ENCODE measurements at regions not wholly inside any gene's neighbourhood (a gene's known extent, or its start where the extent isn't known, plus 50 kb on each side); places are given as distances from the start of the nearest gene placed in this dataset.

DNA sequence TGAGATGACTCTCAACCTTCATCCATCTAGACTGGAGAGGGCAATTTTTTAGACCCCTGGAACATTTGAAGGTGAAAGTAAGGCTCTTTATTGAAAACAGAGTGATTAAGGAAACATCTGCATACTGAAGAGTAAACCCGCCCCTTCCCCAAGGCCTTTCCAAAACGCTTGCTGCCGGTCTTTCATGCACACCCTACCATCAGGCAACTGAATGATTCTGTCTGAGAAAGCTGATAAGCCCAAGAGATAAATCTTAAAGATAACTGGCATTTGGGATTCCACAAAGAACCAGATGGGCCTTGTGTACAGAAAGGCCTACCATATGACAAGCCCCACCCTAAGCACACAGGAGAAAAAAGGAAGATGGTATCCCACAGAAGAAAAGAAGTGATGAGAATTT, 54.4 kb upstream of the PIK3R1 start:
- DNase-seq (ENCODE audit: low read depth in 4 of 4, low spot score in 2 of 4) = no peak

DNA sequence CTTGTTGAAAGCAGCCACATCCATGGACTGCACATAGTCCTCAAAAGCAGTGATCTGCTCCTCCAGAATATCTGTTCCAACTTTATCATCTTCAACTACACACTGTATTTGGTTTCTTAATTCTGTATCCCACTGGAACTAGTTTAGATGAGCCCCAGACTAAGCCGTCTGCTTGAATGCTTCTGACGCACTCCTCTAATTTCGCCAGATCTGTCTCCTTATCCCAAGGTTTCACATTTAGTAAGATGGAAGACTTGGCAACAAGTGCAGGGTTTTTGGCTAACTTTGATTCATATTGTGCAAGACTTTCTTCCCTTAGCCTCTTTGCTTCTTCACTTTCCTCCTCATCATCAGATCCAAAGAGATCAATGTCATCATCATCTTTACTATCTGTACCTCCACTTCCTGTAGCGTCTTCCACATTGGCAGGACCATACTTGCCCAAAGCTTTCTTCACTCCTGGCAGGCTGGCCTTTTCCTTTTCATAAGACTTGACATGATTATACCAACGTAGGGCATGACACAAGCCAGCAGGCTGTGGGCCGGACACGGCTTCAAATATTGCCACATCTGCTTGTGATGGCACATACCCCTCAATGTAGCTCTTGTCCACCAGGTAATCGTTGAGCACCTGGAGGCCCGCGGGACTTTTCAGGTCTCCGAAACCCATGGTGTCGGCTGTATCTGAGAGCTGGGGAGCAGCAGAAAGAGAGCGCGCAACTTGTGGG, 56.2 kb upstream of the PIK3R1 start:
- DNase-seq (ENCODE audit: low read depth in 4 of 4, low spot score in 2 of 4) = no peak

DNA sequence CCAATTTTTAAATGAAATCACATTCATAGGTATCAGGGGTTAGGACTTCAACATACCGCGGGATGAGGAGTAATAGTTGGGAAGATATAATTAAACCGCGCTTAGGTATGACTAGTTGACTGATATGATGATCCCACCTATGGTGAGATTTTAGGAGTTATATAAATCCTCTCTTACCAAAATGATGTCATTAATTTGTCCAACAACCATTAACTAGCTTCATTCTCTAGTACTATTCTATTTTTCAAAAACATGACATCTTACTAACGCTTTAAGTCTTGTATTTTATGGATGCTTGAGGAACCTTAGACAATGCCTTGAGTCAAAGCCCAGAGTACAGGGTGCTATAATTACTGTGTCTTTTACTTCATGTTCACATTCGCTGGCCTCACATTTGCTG, 59.6 kb upstream of the PIK3R1 start:
- DNase-seq (ENCODE audit: low read depth in 4 of 4, low spot score in 2 of 4) = no peak

DNA sequence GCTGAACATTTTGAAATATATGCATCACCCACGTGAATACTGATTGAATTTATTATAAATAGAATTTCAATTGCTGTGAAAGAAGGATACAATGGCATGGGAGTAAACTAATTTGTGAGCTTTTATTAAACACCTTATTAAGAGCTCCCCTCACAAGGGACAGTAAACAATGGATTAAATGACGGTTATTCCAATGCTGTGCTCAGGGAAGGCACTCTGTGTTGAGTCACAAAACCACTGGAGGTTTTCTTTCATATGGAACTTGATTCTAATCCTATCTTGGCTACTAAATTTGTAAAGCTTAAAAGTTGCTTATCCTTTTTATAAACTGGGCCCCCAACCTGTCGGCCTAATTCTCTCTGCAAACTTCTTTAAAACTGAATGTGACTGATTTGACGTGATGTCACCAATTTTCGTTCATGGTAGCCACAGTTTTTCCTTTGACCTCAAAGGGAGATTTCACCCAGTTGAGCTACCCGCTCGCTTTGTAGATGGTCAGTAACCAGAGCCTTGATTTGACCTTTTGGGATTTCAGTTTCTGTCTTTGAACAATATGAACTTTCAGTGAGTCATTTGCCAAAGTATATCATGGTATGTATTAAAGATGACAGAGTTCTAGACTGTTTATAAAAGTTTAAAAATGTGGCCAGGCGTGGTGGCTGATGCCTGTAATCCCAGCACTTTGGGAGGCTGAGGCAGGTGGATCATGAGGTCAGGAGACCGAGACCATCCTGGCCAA, 61.3 kb upstream of the PIK3R1 start:
- no peak for DNase-seq (ENCODE audit: low read depth in 4 of 4, low spot score in 2 of 4)

DNA sequence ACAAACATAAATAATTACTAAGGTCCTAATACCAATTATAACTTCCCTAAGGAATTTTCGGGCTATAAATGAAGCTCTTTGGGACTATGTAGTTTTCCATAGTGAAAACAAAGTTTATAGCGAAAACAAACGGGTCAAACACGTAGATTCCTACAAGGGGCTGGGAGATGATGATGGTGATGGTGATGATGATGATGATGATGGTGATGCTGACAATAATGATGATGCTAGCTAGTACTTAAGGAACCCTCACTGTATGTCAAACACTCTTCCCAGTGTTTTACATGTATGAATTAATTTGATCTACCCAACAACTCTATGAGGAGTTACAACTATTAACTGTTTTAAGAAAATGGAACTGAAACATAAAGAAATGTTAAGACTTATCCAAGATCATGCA, 63.7 kb upstream of the PIK3R1 start:
- no peak for DNase-seq (ENCODE audit: low read depth in 4 of 4, low spot score in 2 of 4)

DNA sequence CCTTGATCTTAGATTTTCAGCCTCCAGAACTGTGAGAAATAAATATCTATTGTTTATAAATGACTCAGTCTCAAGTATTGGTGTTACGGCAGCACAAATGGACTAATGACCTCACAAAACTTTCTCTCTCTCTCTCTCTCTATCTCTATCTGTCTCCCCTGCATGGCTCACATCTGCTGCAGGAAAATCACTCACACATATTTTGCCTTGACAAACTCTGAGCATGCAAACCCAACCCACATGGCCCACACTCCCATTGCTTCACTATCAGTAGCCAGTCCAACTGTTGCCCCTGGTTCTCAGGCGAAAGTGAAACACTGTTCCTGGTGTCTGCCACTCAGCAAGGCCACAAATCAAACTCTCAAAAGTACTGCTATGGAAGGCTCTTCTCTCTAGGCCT, 66.4 kb upstream of the PIK3R1 start:
- no peak for DNase-seq (ENCODE audit: low read depth in 4 of 4, low spot score in 2 of 4)

DNA sequence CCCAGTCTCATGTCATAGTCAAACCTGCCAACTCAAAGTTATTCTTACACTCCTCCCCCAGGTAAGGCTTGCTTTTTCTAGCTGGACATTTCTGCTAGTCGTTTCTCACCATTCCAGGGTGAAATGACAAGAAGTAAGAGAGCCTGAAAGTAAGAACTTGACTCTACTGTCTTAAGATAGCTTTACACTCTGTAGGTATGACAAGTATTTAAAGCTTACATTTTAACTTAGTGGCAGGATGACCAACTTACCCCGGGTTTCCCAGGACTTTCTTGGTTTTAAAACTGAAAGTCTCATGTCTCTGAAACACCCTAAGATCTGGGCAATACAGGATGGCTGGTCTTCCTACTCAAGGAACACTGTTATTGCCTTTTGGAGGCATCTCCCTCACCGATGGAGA, 67.5 kb upstream of the PIK3R1 start:
- no peak for DNase-seq (ENCODE audit: low read depth in 4 of 4, low spot score in 2 of 4)

DNA sequence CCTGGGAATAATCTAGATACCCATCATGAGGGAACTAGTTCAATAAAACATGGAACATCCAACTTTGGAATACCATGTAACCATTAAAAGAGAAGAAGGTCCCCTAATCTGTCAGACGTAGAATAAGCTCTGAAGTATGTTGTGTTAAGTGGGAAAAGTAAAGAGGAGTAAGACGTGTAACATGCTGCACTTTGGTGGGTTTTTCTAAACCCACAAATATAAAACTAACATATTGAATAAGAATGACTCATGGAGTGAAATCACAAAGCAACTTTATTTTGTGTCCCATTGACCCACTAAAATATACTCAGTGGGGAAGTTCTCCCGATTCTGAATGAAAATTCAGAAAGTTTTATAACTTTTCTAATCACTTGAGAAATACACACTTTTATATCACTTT, 67.9 kb upstream of the PIK3R1 start:
- no peak for DNase-seq (ENCODE audit: low read depth in 4 of 4, low spot score in 2 of 4)

DNA sequence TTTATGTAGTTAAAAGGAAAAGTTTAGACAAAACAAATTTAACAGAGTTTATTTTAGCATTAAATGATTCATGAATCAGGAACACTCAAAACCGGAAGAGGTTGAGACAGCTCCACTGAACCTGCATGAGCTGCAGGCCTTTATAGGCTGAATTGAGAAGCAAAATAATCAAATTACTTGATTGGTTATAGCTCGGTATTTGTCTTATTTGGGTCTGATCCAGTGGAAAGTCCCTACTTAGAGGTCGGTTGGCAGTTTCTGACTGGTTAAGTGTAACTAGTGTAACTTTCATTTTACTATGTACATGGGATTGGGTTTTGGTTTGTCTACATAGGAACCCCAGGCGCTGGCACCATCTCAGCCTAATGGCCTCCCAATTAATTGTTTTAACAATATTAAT, 74.1 kb upstream of the PIK3R1 start:
- DNase-seq (ENCODE audit: low read depth in 4 of 4, low spot score in 2 of 4) = no peak

DNA sequence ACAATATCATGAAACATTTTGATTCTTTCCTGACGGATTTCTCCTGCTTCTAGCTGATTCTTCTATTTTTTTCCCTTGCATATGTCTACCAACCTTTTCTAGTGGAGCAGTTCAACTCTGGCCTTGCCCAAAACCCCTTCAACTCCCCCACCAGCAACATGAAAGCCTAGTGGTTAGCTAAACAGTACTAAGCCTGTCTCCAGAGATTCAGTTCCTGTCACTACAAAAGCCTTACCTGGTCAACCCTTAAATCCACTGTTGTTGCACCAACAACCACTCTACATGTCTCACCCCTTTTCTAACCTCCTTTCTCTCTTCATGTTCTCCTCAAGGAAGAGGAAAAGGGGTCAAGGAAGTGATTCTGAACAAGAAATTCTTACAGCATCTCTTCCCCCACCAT, 74.8 kb upstream of the PIK3R1 start:
- DNase-seq (ENCODE audit: low read depth in 4 of 4, low spot score in 2 of 4) = no peak

DNA sequence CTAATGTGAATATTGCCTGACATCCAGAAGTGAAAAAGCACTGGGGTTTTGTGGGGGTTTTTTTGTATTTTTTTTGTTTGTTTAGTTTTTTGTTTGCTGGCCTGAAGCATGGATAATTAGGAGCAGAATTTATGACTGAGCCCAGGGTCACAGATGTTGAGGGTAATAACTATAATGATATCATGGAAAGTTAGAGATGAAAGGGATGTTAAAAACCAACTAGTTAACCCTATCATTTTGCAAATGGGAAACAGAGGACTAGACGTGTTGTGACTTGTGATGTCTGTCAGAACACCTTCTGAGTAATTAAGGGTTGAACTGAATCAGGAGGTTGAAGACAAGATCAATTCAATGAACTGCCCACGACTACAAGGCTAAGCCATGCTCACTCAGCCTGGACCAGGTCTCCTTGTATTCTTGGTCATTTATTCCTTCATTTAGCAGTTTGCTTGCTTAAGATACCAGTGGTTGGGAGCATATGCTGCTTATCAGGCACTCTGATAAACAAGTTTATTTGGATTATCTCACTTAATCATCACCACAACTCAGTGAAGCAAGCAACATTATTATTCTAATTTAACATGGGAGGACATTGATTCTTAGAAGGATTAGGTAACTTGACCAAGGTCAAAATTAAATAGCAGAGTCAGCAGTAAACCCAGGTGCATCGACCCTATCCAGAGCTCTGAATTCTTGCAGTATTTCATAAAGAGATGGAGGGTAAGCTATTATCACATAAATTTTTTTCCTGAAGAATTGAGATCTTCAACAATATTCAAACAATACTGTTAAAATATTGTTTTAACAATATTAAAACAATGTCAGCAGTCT, 75.7 kb upstream of the PIK3R1 start:
- DNase-seq (ENCODE audit: low read depth in 4 of 4, low spot score in 2 of 4) = no peak

DNA sequence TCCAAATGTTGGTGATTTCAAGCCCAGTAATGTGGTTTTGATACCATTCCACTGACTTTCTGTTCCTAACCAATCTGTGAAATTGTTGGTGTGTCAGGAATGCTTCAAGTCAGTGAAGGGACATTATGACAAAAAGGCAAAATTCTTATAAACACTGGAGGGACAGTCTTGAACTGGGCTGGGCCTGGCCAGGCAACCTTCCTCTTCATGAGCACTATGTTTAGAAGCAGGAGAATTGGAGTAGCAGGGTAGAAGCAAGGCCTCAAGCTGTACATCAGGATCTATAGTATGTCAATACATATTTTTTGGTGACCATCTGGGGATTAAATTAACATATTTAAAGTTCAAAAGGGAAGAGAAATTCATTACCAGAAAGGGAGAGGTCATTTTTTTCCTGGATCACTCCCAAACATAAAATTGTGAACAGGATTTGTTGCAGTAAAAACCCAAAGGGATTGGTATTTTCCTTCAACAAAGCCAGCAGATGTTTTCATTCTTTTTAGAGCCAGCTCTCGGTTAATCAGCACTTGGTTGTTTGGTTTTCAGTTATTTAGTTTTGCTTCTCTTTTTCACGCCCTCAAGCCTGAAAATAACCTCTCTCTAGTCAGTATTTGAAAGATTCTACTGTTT, 77.9 kb upstream of the PIK3R1 start:
- DNase-seq (ENCODE audit: low read depth in 4 of 4, low spot score in 2 of 4) = no peak

DNA sequence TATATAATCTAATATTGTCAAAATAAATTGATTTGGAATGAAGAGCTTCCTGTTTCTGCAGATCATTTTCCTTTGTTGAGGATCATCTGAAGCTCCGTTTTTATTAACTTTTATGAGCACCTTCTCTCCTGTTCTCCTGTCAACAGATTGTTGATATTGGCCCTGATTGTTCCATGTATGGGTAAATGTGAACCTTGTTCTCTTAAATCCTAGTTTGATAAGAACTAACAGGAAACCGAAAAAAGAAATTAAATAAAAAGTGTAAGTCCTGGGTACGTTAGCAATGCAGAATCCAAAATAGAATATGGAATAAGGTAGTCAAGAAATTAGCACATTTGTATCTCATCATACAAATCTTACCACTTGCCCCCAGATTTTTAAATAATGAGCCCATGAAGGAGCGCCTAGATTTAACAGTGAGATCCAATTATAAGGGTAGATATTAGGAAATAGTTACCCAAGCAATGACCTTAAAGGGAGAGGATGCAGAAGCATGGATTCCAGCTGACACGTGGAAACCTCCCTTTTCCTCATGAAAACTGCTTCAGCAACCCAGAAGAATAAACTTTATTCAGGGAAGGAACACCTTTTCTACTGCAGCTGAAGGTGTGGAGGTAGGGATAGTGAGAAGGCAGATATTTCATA, 80.8 kb upstream of the PIK3R1 start:
- no peak for DNase-seq (ENCODE audit: low read depth in 4 of 4, low spot score in 2 of 4)

DNA sequence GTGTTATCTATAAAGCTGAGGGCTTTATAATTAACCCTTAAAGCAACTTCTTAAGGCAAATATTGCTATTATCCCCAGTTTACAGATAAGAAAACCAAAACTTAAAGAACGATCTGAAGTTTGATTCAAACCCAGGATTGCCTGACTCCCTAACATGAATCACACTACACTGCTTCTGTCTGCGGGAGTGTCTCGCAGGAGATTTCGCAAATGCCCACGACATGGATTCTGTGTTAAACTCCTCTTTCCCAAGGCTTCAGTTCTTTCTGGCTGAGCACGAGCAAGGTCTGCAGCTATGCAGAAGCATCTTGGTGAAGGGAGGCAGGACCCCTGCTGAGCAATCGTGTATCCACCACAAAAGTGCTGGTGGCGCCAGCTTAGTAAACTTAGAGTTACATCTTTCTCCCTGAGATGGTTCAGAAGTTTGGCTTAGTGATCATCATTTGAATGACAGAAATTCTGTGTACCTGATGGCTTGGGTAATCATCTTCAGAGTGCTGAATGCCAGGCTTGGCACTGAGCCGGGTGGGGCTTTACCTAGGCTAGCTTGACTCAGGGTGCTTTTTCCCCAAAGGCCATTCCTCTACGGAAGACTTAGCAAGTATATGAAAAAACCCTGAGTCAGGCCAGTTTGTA, 81.4 kb upstream of the PIK3R1 start:
- DNase-seq (ENCODE audit: low read depth in 4 of 4, low spot score in 2 of 4) = no peak

DNA sequence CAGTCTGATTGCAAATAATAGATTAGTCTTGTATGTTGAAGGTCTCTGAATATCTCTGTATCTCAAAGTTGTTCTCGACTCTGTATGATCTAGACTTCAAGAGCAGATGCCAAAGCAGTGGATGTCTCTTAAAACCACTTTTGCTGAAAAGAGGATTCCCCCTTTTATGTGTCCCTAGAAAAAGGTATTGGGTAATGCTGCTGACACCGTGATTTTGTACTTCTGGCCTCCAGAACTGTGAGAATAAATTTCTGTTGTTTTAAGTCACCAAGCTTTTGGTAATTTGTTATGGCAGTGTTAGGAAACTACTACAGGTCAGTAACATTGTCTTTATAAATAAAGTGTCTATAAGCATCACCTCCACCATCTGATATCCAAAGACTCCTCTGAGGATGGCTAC, 85.3 kb upstream of the PIK3R1 start:
- DNase-seq (ENCODE audit: low read depth in 4 of 4, low spot score in 2 of 4) = no peak

DNA sequence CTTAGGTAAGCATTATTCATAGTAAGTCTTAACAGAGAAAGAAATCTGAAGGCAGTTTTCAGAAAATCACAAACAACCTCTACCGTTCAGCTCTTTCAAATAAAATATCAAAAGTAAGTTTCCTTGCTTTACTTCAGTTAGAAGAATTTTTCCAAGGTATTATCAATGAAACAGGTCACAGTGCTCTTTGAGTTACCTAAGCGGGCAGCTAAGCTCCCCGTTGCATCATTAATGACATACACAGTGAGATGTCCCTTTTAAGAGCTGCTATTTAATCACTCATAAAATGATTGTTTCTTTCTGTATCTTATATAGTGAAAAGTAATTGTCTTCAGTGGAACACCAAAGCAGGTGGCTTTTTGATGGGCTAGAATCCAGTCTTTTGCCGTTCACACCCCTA, 86.2 kb upstream of the PIK3R1 start:
- DNase-seq (ENCODE audit: low read depth in 4 of 4, low spot score in 2 of 4) = no peak

DNA sequence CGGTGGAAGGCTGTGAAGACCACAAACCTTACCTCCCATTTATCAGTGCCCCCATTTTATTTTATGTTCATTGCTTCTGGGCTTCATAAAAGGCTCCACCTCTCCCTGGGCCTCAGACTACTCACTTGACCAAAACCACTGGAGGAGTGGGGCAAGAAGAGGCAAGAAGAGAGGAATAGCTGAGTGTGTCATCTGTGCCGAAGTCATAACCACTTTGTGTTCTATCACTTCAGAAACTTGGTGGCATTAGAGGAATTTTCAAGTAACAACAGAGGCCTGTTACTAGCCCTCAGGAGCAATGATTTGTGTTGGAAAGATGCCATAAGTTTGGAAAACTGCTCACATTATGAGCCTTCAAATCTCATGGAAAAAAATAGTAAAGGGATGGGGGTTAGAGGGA, 88.7 kb upstream of the PIK3R1 start:
- no peak for DNase-seq (ENCODE audit: low read depth in 4 of 4, low spot score in 2 of 4)

DNA sequence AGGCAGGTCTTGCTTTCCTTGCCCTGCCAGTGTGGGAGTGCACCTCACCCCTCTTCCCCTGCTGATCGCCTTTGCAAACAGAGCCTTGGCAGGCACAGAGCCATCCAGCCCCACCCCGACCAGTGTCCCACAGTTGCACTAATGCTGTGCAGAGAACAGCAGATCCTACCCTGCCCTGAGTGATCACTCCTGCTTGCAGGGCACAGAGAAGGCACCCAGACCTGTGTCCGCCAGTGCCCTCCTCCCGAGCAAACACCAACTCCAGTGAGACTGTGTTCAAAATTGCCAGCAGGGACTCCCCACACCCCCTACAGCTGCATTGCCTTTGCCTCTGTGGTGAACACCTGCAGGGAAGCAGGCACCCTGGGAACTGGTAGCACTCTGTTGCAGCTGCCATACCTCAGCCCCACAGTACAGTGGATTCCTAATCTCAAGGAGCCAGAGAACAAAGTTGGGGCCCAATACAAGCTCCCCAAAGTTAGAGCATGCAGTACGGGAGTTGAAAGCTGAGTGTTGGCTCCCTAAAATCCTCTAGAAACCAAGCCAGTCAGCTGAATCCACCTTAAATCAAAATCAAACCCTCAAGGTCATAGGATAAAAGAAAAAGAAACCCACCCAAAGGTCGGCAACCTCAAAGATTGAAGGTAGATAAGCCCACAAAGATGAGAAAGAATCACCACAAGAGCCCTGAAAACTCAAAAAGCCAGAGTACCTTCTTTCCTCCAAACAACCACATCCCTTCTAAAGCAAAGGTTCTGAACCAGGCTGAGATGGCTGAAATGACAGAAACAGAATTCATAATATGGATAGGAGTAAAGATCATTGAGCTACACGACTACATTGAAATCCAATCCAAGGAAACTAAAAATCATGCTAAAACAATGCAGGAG, 92.9 kb upstream of the PIK3R1 start:
- DNase-seq (ENCODE audit: low read depth in 4 of 4, low spot score in 2 of 4) = no peak

DNA sequence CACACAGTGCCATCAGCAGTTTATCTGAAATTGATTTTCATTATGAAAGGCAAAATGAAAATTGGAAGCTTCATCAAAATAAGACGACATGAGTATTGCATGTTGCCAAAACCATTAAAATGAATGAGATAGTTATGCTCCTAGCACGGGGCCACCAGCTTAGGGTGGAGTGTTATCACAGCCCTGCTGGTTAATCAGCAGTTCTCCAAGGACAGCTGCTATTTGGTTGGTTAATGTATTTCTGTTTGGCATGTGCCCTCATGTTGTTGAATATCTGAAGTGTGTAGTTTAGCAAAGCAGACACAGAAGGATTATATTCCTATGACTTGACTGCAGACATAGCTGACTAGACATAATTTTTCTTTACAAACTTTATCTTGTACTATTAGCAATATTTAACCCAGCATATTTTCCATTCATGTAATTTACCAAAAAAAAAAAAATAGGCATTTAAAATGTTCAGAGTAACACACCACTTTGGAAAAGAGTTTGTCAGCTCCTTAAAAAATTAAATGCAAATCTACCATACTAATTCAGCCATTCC, 98.6 kb upstream of the PIK3R1 start:
- no peak for DNase-seq (ENCODE audit: low read depth in 4 of 4, low spot score in 2 of 4)
